Activated CD8-positive, alpha-beta T cell treated with anti-CD3 and anti-CD28 coated beads for 36 hours (primary cell): ENCODE measurements at regions not wholly inside any gene's neighbourhood (a gene's known extent, or its start where the extent isn't known, plus 50 kb on each side); places are given as distances from the start of the nearest gene placed in this dataset.

Experiments used
- ATAC-seq: fragments of 200-7000 bp; cut with Tn5 transposase; one replicate; pipeline ENCODE4 v1.10.0; 2021; ENCODE audit warnings: mild to moderate bottlenecking, moderate library complexity
- CTCF ChIA-PET: fragments of 350-600 bp; sonication (Branson Sonifier 250); formaldehyde crosslinking; loops from one replicate; lab custom pipeline; 2021; ENCODE audit warnings: antibody characterized with exemption; lab: Charles Lee
- POLR2A ChIA-PET: fragments of 350-600 bp; sonication (Branson Sonifier 250); formaldehyde crosslinking; loops from one replicate; lab custom pipeline; 2021; ENCODE audit warnings: antibody characterized with exemption; lab: Charles Lee
- DNase-seq: peaks from one replicate; pipeline ENCODE4 v3.0.0-alpha.2; 2020
- H3K27ac Mint-ChIP-seq: one replicate; pipeline ENCODE4 v1.8.0; 2021; ENCODE audit warnings: mild to moderate bottlenecking, mixed read lengths
- H3K27me3 Mint-ChIP-seq: one replicate; pipeline ENCODE4 v1.8.0; 2021; ENCODE audit warnings: mixed read lengths
- H3K36me3 Mint-ChIP-seq: one replicate; pipeline ENCODE4 v1.8.0; 2021; ENCODE audit warnings: low read depth, mixed read lengths
- H3K4me1 Mint-ChIP-seq: one replicate; pipeline ENCODE4 v1.8.0; 2021; ENCODE audit warnings: low read depth, mixed read lengths
- H3K4me3 Mint-ChIP-seq: one replicate; pipeline ENCODE4 v1.8.0; 2021; ENCODE audit warnings: mild to moderate bottlenecking, moderate library complexity, mixed read lengths
- H3K9me3 Mint-ChIP-seq: one replicate; pipeline ENCODE4 v1.8.0; 2021; ENCODE audit warnings: mixed read lengths
- intact Hi-C: fragments of 100-400 bp; cut with micrococcal nuclease; formaldehyde crosslinking; loops from one replicate; pipeline ENCODE4 v1.10.0; 2022
- TF ChIP-seq, protein P1 (sequence below): fragments of 200-600 bp; IDR thresholded peaks from one replicate; pipeline ENCODE4 v1.8.0; 2022; ENCODE audit warnings: antibody characterized with exemption, mild to moderate bottlenecking

DNA sequence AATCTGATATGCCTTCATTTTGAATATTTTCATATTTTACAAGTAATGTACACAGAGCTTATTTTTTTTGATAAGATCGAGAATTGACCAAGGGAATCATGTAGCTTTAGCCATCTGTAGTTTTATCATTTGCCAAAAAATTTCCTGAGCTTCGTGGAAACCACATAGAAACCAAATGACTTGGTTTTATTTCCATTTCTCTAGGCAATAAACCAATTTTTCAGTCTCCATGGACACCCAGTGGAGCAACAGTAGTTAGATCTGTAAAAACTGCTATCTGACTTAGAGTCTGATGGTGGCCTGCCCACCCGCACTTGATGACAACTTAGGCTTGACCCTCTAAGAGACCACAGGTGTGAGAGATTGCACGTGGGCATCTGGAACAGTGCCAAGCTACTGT lies 127.8 kb upstream of the CDK6 start:
- CTCF ChIA-PET: interaction anchor here (1.0 kb wide), 1 partner anchor 9 kb away, joined by 3 read pairs; no protein-coding TSS in a partner anchor
- intact Hi-C loops: no loop called here
- no peaks in the 10 kb centered on the region for H3K36me3 Mint-ChIP-seq
- no peak overlapping the region for H3K4me3 Mint-ChIP-seq
- peaks cover 5% of the 10 kb centered on the region for H3K9me3 Mint-ChIP-seq
- TF ChIP-seq, protein P1, sequence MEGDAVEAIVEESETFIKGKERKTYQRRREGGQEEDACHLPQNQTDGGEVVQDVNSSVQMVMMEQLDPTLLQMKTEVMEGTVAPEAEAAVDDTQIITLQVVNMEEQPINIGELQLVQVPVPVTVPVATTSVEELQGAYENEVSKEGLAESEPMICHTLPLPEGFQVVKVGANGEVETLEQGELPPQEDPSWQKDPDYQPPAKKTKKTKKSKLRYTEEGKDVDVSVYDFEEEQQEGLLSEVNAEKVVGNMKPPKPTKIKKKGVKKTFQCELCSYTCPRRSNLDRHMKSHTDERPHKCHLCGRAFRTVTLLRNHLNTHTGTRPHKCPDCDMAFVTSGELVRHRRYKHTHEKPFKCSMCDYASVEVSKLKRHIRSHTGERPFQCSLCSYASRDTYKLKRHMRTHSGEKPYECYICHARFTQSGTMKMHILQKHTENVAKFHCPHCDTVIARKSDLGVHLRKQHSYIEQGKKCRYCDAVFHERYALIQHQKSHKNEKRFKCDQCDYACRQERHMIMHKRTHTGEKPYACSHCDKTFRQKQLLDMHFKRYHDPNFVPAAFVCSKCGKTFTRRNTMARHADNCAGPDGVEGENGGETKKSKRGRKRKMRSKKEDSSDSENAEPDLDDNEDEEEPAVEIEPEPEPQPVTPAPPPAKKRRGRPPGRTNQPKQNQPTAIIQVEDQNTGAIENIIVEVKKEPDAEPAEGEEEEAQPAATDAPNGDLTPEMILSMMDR: no peak
- POLR2A ChIA-PET: no interaction called here
- peaks cover 9% of the 10 kb centered on the region for H3K27me3 Mint-ChIP-seq
- ATAC-seq: no peak
- peaks cover 8% of the 10 kb centered on the region for H3K4me1 Mint-ChIP-seq
- H3K27ac Mint-ChIP-seq: no peak overlapping the region
- DNase-seq: no peak

DNA sequence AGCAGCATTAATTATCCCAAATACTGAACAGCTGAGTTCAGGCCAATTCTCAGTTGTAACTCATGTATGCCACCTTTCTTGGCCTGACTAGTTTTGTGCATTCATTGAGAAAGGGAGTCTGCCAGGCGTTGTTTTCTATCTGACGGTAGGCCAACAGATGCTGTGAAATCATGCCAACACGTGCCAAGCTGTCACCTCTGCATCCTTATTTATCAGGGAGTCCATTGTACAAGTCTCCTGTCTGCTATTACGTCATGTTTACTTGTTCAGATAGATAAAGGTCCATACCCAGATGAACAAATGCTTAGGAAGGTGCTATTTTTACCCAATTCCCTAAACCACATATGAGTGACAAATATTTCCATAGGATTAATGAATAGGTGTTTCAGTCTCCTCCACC lies 127.2 kb upstream of the CDK6 start:
- ATAC-seq (no peak), DNase-seq (no peak)
- Mint-ChIP-seq H3K36me3 (no peaks in the 10 kb centered on the region), H3K4me1 (peaks cover 3% of the 10 kb centered on the region), H3K9me3 (peaks cover 4% of the 10 kb centered on the region), H3K4me3 (no peak overlapping the region), H3K27ac (no peak overlapping the region), H3K27me3 (peaks cover 12% of the 10 kb centered on the region)
- TF ChIP-seq, protein P1: no peak
- ChIA-PET CTCF (interaction anchor here (1.0 kb wide), 1 partner anchor 9 kb away, joined by 3 read pairs; no protein-coding TSS in a partner anchor), POLR2A (interaction anchor here (1.2 kb wide), 1 partner anchor 59 kb away, joined by 3 read pairs; no protein-coding TSS in a partner anchor)
- intact Hi-C loops: no loop called here

DNA sequence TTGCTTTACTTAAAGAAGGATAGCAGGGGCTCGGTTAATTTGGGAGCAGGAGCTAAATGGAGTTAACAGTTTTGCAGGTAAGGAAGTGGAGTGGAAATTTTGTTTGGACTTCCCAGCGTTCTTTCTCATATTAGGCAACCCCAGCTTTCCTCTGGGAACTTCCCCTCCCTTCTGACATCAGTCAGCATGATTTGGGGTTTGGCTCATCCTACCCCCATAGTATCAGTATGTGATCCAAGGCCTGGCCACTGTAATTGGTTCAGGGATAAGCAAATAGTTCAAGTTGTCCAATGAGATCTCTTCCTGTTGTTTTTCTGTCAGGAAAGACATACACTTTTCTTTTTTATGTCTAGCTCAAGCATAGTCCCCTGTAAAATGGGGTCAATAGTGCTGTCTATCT lies 125.6 kb upstream of the CDK6 start:
- H3K4me1 Mint-ChIP-seq: peaks cover 8% of the 10 kb centered on the region
- no peak for ATAC-seq
- TF ChIP-seq, protein P1: no peak
- H3K27me3 Mint-ChIP-seq: peaks cover 19% of the 10 kb centered on the region
- POLR2A ChIA-PET: no interaction called here
- H3K9me3 Mint-ChIP-seq: peaks cover 11% of the 10 kb centered on the region
- H3K4me3 Mint-ChIP-seq: no peak overlapping the region
- no peak for DNase-seq
- intact Hi-C loops: no loop called here
- CTCF ChIA-PET: interaction anchor here (0.9 kb wide), 1 partner anchor 125 kb away, joined by 3 read pairs; no protein-coding TSS in a partner anchor
- peaks cover 5% of the 10 kb centered on the region for H3K36me3 Mint-ChIP-seq
- H3K27ac Mint-ChIP-seq: no peak overlapping the region

DNA sequence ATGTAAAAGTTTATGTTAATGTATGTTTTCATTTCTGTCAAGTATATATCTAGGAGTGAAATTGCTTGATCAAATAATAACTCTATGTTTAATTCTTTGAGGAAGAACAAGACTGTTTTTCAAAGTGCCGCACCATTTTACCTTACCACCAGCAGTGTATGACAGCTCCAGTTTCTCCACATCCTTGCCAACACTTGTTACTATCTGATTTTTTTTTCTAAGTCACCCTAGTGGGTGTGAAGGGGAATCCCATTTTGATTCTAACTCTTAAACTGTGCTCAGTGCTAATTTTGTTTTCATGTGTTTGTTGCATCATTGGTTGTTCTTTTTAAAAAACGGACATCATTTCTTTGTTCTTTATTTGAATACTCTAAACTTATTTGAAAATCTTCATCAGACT lies 120.2 kb upstream of the CDK6 start:
- peaks cover 32% of the 10 kb centered on the region for H3K4me1 Mint-ChIP-seq
- POLR2A ChIA-PET: no interaction called here
- peak overlapping the region; percentile 74 for H3K27ac Mint-ChIP-seq
- no peak overlapping the region for H3K4me3 Mint-ChIP-seq
- CTCF ChIA-PET: interaction anchor here (2.2 kb wide), 1 partner anchor 336 kb away, joined by 4 read pairs; no protein-coding TSS in a partner anchor
- ATAC-seq: no peak
- peaks cover 24% of the 10 kb centered on the region for H3K9me3 Mint-ChIP-seq
- H3K36me3 Mint-ChIP-seq: peaks cover 19% of the 10 kb centered on the region
- intact Hi-C loops: no loop called here
- TF ChIP-seq, protein P1: no peak
- H3K27me3 Mint-ChIP-seq: peaks cover 18% of the 10 kb centered on the region
- no peak for DNase-seq

DNA sequence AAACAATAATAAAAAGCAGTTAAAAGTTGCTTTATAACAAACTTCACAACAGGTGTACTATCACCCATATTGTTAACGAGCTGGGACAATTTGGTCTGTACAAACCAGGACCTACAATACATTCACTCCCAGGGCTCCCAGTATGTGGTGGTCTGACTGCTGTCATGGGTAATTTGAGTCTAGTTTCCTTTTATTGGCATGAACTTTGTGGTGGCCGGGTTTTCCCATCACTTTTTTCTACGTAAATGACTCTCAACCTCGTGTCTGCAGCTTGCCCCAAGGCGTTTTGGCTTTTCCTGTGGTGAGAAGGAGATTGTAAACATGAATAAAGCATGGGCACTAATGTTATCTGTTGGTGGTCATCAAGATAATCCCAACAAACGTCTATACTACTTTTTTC lies 118.7 kb upstream of the CDK6 start:
- TF ChIP-seq, protein P1: no peak
- peak overlapping the region; percentile 75 for H3K27ac Mint-ChIP-seq
- peaks cover 32% of the 10 kb centered on the region for H3K4me1 Mint-ChIP-seq
- ChIA-PET POLR2A (interaction anchor here (0.5 to 1.0 kb wide), 2 partner anchors 21 to 70 kb away, joined by 3 to 4 read pairs; no protein-coding TSS in a partner anchor), CTCF (interaction anchor here (0.7 to 1.5 kb wide), 3 partner anchors 9 to 122 kb away, joined by 3 to 6 read pairs (median 3); no protein-coding TSS in a partner anchor)
- ATAC-seq (peak; percentile 71), DNase-seq (peak; percentile 78)
- intact Hi-C loops: no loop called here
- peaks cover 18% of the 10 kb centered on the region for H3K27me3 Mint-ChIP-seq
- H3K36me3 Mint-ChIP-seq: peaks cover 19% of the 10 kb centered on the region
- no peak overlapping the region for H3K4me3 Mint-ChIP-seq
- peaks cover 24% of the 10 kb centered on the region for H3K9me3 Mint-ChIP-seq
